ENCODE measurements at regions not wholly inside any gene's neighbourhood (a gene's known extent, or its start where the extent isn't known, plus 50 kb on each side); places are given as distances from the start of the nearest gene placed in this dataset.

DNA sequence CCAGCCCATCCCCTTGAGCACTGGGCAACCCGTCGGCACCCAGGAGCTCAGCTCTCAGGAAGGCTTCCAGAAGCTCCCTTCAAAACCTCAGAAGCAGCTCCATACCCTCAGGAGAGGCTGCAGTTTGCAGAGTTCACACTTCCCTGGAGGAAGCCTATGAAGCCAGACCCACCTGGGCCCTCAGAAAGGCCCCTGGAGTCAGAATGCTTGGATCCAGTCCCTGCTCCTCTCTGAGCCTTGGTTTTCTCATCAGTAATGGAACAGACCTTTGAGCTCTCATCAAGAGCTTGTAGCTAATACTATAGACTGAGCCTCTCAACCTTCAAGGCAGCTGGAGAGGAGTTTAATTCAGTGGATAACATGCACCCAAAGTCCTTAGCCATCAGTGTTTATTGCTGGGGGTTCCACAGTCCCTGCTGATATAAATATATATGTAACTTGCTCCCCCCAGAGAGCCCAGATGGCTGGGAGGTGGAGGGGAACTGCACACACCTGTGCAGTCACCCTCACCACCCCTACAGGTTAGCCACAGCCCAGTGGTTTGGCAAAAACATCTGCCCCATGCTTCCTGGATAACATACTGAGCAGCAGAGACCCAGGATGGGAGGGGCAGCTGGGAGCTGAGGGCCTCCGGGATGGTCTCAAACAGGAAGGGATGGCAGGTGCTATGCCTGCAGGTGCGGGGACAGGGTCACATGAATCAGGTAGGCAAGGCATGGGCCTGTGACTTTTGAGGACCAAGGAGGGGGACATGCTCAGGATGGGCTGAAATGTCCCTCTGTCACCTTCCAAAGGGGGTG lies 120.1 kb downstream of the SNX5 start (continued):
- TF ChIP-seq, protein P1, sequence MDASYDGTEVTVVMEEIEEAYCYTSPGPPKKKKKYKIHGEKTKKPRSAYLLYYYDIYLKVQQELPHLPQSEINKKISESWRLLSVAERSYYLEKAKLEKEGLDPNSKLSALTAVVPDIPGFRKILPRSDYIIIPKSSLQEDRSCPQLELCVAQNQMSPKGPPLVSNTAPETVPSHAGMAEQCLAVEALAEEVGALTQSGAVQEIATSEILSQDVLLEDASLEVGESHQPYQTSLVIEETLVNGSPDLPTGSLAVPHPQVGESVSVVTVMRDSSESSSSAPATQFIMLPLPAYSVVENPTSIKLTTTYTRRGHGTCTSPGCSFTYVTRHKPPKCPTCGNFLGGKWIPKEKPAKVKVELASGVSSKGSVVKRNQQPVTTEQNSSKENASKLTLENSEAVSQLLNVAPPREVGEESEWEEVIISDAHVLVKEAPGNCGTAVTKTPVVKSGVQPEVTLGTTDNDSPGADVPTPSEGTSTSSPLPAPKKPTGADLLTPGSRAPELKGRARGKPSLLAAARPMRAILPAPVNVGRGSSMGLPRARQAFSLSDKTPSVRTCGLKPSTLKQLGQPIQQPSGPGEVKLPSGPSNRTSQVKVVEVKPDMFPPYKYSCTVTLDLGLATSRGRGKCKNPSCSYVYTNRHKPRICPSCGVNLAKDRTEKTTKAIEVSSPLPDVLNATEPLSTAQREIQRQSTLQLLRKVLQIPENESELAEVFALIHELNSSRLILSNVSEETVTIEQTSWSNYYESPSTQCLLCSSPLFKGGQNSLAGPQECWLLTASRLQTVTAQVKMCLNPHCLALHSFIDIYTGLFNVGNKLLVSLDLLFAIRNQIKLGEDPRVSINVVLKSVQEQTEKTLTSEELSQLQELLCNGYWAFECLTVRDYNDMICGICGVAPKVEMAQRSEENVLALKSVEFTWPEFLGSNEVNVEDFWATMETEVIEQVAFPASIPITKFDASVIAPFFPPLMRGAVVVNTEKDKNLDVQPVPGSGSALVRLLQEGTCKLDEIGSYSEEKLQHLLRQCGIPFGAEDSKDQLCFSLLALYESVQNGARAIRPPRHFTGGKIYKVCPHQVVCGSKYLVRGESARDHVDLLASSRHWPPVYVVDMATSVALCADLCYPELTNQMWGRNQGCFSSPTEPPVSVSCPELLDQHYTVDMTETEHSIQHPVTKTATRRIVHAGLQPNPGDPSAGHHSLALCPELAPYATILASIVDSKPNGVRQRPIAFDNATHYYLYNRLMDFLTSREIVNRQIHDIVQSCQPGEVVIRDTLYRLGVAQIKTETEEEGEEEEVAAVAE (CRISPR knock-in tag; IDR thresholded peaks at IDR 0.05; ENCODE audit: borderline replicate concordance): peak; percentile 14; the same call in 1 of the 2 replicates
- TF ChIP-seq ZNF44 (CRISPR knock-in tag; IDR thresholded peaks at IDR 0.05): peak; percentile 77; the same call in 1 of the 2 replicates
- TF ChIP-seq, protein P2, sequence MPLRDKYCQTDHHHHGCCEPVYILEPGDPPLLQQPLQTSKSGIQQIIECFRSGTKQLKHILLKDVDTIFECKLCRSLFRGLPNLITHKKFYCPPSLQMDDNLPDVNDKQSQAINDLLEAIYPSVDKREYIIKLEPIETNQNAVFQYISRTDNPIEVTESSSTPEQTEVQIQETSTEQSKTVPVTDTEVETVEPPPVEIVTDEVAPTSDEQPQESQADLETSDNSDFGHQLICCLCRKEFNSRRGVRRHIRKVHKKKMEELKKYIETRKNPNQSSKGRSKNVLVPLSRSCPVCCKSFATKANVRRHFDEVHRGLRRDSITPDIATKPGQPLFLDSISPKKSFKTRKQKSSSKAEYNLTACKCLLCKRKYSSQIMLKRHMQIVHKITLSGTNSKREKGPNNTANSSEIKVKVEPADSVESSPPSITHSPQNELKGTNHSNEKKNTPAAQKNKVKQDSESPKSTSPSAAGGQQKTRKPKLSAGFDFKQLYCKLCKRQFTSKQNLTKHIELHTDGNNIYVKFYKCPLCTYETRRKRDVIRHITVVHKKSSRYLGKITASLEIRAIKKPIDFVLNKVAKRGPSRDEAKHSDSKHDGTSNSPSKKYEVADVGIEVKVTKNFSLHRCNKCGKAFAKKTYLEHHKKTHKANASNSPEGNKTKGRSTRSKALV (CRISPR knock-in tag; IDR thresholded peaks at IDR 0.05): no peak
- no peak for TF ChIP-seq ZNF180 (CRISPR knock-in tag; IDR thresholded peaks at IDR 0.05; ENCODE audit: borderline replicate concordance, low read depth)
- no peak for TF ChIP-seq MTF2 (CRISPR knock-in tag; IDR thresholded peaks at IDR 0.05; ENCODE audit: borderline replicate concordance)
- TF ChIP-seq TGIF2 (CRISPR knock-in tag; IDR thresholded peaks at IDR 0.05): no peak
- TF ChIP-seq, protein P3, sequence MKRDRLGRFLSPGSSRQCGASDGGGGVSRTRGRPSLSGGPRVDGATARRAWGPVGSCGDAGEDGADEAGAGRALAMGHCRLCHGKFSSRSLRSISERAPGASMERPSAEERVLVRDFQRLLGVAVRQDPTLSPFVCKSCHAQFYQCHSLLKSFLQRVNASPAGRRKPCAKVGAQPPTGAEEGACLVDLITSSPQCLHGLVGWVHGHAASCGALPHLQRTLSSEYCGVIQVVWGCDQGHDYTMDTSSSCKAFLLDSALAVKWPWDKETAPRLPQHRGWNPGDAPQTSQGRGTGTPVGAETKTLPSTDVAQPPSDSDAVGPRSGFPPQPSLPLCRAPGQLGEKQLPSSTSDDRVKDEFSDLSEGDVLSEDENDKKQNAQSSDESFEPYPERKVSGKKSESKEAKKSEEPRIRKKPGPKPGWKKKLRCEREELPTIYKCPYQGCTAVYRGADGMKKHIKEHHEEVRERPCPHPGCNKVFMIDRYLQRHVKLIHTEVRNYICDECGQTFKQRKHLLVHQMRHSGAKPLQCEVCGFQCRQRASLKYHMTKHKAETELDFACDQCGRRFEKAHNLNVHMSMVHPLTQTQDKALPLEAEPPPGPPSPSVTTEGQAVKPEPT (CRISPR knock-in tag; IDR thresholded peaks at IDR 0.05; ENCODE audit: low read depth): 0 out of 2 replicates have a peak, but pooled peaks have one; percentile 20
- no peak for TF ChIP-seq ZNF776 (CRISPR knock-in tag; IDR thresholded peaks at IDR 0.05)
- TF ChIP-seq, protein P4, sequence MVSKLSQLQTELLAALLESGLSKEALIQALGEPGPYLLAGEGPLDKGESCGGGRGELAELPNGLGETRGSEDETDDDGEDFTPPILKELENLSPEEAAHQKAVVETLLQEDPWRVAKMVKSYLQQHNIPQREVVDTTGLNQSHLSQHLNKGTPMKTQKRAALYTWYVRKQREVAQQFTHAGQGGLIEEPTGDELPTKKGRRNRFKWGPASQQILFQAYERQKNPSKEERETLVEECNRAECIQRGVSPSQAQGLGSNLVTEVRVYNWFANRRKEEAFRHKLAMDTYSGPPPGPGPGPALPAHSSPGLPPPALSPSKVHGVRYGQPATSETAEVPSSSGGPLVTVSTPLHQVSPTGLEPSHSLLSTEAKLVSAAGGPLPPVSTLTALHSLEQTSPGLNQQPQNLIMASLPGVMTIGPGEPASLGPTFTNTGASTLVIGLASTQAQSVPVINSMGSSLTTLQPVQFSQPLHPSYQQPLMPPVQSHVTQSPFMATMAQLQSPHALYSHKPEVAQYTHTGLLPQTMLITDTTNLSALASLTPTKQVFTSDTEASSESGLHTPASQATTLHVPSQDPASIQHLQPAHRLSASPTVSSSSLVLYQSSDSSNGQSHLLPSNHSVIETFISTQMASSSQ (IDR thresholded peaks at IDR 0.05; ENCODE audit: low read depth): no peak
- TF ChIP-seq, protein P4 (CRISPR knock-in tag; IDR thresholded peaks at IDR 0.05; ENCODE audit: borderline replicate concordance): no peak
- TF ChIP-seq ZNF850 (CRISPR knock-in tag; conservative IDR thresholded peaks at IDR 0.05): no peak
- TF ChIP-seq ZNF331 (CRISPR knock-in tag; IDR thresholded peaks at IDR 0.05): 0 out of 2 replicates have a peak, but pooled peaks have one; percentile 4
- no peak for TF ChIP-seq SRSF4 (IDR thresholded peaks at IDR 0.05; ENCODE audit: low read depth, low read length, poor library complexity, severe bottlenecking)
- no peak for TF ChIP-seq BRCA1 (CRISPR knock-in tag; IDR thresholded peaks at IDR 0.05)
- TF ChIP-seq RNF2 (conservative IDR thresholded peaks at IDR 0.05; ENCODE audit: low read depth): no peak
- TF ChIP-seq POGZ (CRISPR knock-in tag; IDR thresholded peaks at IDR 0.05): 0 out of 2 replicates have a peak, but pooled peaks have one; percentile 11

Measured in HepG2 (cell line).